HFFc6 (cell line): ENCODE measurements at regions not wholly inside any gene's neighbourhood (a gene's known extent, or its start where the extent isn't known, plus 50 kb on each side); places are given as distances from the start of the nearest gene placed in this dataset.

ENCODE experiments used
- DNase-seq: peaks from one replicate; pipeline ENCODE4 v3.0.0-alpha.2; 2018
- H3K27ac Mint-ChIP-seq: 2 replicates; pipeline ENCODE4 v1.8.0; 2020; ENCODE audit warnings: mild to moderate bottlenecking, mixed read lengths
- H3K27me3 Mint-ChIP-seq: 2 replicates; pipeline ENCODE4 v1.8.0; 2021; ENCODE audit warnings: mild to moderate bottlenecking, moderate library complexity, mixed read lengths; ENCODE audit not compliant: insufficient read depth
- H3K36me3 Mint-ChIP-seq: 2 replicates; pipeline ENCODE4 v1.8.0; 2021; ENCODE audit warnings: low read depth, mixed read lengths
- H3K4me1 Mint-ChIP-seq: 2 replicates; pipeline ENCODE4 v1.8.0; 2020; ENCODE audit warnings: low read depth, mixed read lengths
- H3K4me3 Mint-ChIP-seq: 2 replicates; pipeline ENCODE4 v1.8.0; 2020; ENCODE audit warnings: mild to moderate bottlenecking, moderate library complexity, mixed read lengths
- H3K9me3 Mint-ChIP-seq: 2 replicates; pipeline ENCODE4 v1.8.0; 2020; ENCODE audit warnings: mild to moderate bottlenecking, mixed read lengths
- TF ChIP-seq, protein P1 (sequence below): fragments of 200-600 bp; sonication (generic); IDR thresholded peaks from 2 replicates; pipeline ENCODE4 v1.5.0; 2021; ENCODE audit warnings: antibody characterized with exemption, mild to moderate bottlenecking

DNA sequence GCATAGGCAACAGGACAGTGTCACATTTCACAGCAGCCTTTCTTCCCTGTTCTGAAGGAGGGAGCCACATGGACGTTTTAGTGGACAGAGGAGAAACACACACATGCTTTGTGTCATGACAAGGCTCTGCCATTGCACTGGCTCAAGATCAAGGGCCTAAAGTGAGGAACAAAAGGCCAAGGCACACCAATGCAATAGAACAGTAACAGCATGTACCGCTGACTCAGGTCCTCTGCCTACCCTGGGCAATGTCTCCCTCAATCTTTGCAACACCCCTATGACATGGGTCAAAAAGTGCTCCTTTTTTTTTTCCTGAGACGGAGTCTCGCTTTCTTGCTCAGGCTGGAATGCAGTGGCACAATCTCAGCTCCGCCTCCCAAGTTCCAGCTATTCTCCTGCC is 57.8 kb upstream of the SDK1 start:
- no peak for DNase-seq
- Mint-ChIP-seq H3K4me3 (no peak overlapping the region), H3K36me3 (peaks cover 14% of the 10 kb centered on the region), H3K27ac (no peak overlapping the region), H3K27me3 (no peaks in the 10 kb centered on the region; the same call in 1 of the 2 replicates), H3K9me3 (peaks cover 60% of the 10 kb centered on the region), H3K4me1 (0 out of 2 replicates have a peak, but pooled peaks cover 4% of the 10 kb centered on the region)
- TF ChIP-seq, protein P1, sequence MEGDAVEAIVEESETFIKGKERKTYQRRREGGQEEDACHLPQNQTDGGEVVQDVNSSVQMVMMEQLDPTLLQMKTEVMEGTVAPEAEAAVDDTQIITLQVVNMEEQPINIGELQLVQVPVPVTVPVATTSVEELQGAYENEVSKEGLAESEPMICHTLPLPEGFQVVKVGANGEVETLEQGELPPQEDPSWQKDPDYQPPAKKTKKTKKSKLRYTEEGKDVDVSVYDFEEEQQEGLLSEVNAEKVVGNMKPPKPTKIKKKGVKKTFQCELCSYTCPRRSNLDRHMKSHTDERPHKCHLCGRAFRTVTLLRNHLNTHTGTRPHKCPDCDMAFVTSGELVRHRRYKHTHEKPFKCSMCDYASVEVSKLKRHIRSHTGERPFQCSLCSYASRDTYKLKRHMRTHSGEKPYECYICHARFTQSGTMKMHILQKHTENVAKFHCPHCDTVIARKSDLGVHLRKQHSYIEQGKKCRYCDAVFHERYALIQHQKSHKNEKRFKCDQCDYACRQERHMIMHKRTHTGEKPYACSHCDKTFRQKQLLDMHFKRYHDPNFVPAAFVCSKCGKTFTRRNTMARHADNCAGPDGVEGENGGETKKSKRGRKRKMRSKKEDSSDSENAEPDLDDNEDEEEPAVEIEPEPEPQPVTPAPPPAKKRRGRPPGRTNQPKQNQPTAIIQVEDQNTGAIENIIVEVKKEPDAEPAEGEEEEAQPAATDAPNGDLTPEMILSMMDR, result no peak

DNA sequence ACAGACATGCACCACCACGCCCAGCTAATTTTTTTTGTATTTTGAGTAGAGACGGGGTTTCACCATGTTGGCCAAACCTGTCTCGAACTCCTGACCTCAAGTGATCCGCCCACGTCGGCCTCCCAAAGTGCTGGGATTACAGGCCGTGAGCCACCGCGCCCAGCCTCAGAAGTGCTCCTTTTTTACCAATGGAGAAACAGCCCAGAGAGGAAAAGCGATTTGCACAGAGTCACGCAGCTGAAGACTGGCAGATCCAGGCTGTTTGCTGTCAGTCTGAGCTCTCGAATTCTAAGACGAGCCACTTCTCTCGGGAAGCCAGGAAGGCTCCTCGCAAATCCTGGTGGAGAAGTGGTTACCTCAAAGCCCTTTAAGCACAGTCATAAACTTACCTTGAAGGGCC is 57.4 kb upstream of the SDK1 start:
- Mint-ChIP-seq H3K9me3 (peaks cover 64% of the 10 kb centered on the region), H3K36me3 (peaks cover 14% of the 10 kb centered on the region), H3K27ac (no peak overlapping the region), H3K4me3 (no peak overlapping the region), H3K27me3 (no peaks in the 10 kb centered on the region; the same call in 1 of the 2 replicates), H3K4me1 (0 out of 2 replicates have a peak, but pooled peaks cover 4% of the 10 kb centered on the region)
- TF ChIP-seq, protein P1, result no peak
- no peak for DNase-seq

DNA sequence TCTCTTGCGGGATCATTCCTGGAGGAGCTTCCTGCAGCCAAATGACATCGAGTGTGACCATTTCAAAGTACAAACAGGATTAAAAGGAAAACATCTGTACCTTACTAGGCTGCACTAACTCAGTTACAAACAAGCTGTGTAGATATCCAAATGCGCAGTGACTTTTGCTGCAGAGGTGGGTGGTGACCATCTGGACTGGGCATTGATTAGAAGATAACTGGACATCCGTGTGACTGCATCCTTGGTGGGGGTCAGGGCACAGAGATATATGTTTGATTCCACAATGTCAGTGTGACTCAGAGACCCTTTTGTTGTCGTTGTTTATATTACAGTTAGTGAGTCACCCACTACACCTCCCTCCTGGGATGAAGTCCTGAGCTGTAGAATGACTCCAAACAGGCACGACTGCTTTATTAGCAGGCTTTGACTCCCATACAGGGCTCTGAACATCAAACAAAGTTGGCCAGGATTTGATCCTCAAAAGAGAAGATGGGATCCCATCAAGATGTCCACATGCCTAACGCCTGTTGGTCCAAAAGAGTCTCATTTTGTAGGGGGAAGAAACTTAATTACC is 56.7 kb upstream of the SDK1 start:
- Mint-ChIP-seq H3K27ac (no peak overlapping the region), H3K9me3 (peaks cover 66% of the 10 kb centered on the region), H3K4me1 (0 out of 2 replicates have a peak, but pooled peaks cover 4% of the 10 kb centered on the region), H3K27me3 (no peaks in the 10 kb centered on the region; the same call in 1 of the 2 replicates), H3K4me3 (no peak overlapping the region), H3K36me3 (peaks cover 14% of the 10 kb centered on the region)
- TF ChIP-seq, protein P1, result no peak
- DNase-seq, result no peak

DNA sequence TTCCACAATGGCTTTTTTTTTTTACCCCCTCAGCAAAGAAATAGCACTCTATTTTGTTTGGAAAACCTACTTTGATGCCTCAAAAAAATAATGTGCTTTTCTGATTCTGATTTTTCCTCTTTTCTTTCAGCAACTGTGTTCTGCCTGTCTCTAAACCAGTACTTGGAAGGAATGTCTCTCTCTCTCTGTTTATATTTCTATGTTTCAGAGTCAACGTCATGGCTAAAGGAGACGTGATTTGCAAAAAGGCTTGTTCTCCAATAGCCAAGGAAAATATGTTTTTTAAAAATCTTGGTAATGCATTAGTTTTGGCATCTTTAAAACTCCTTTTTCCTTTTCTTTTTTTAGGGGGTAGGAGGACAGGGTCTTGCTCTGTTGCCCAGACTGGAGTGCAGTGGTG is 56.0 kb upstream of the SDK1 start:
- no peak overlapping the region for H3K4me3 Mint-ChIP-seq
- 0 out of 2 replicates have a peak, but pooled peaks cover 4% of the 10 kb centered on the region for H3K4me1 Mint-ChIP-seq
- peaks cover 65% of the 10 kb centered on the region for H3K9me3 Mint-ChIP-seq
- H3K27me3 Mint-ChIP-seq, result no peaks in the 10 kb centered on the region; the same call in 1 of the 2 replicates
- peaks cover 14% of the 10 kb centered on the region for H3K36me3 Mint-ChIP-seq
- TF ChIP-seq, protein P1, result no peak
- no peak for DNase-seq
- H3K27ac Mint-ChIP-seq, result no peak overlapping the region

DNA sequence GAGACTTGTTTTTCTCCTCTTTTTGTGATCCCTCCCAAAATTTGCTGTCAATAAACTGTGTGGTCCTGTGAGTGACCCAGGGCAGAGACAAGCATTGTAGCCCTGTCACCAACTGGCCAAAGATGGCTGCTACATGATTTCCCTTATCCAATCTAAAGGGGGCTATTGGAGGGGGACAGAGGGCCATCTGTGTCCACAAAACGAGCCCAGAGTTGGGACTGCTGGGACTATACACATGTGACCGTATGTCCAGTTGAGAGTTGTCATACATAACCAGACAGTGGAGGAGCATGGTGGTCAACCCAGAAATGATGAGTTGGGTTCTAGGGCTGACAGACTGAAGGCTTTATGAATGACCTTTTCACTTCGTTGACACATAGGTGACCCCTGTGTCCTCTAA is 55.3 kb upstream of the SDK1 start:
- H3K27me3 Mint-ChIP-seq, result no peaks in the 10 kb centered on the region; the same call in 1 of the 2 replicates
- no peak overlapping the region for H3K4me3 Mint-ChIP-seq
- 0 out of 2 replicates have a peak, but pooled peaks cover 4% of the 10 kb centered on the region for H3K4me1 Mint-ChIP-seq
- TF ChIP-seq, protein P1, result no peak
- H3K9me3 Mint-ChIP-seq, result peaks cover 59% of the 10 kb centered on the region
- H3K27ac Mint-ChIP-seq, result no peak overlapping the region
- H3K36me3 Mint-ChIP-seq, result peaks cover 14% of the 10 kb centered on the region
- no peak for DNase-seq
